Mesenchymal stem cell (in vitro differentiated cells and primary cell): ENCODE measurements at regions not wholly inside any gene's neighbourhood (a gene's known extent, or its start where the extent isn't known, plus 50 kb on each side); places are given as distances from the start of the nearest gene placed in this dataset.
"Not testable (repeated sequence)": the region's sequence is repeated elsewhere in the genome, so short reads cannot be mapped to it uniquely, and the experiment has no call there.

Source experiments
- DNase-seq: peaks from one replicate; pipeline ENCODE4 v3.0.0-alpha.2; 2013
- H2AFZ ChIP-seq: one replicate; pipeline ENCODE4 v1.6.1; 2013; ENCODE audit warnings: low read depth, mild to moderate bottlenecking, control low read depth, inconsistent platforms, low read length, moderate library complexity
- H2AK5ac ChIP-seq: 2 replicates; pipeline ENCODE4 v1.6.1; 2013; ENCODE audit warnings: low read length, moderate library complexity, mild to moderate bottlenecking, inconsistent platforms; ENCODE audit not compliant: severe bottlenecking
- H2BK120ac ChIP-seq: one replicate; pipeline ENCODE4 v1.6.1; 2013; ENCODE audit warnings: low read depth, mild to moderate bottlenecking, inconsistent platforms, low read length, moderate library complexity
- H2BK12ac ChIP-seq, 2 experiments: one replicate each; pipeline ENCODE4 v1.6.1; 2013; ENCODE audit warnings: inconsistent platforms in 2 of 2, low read length in 2 of 2, mild to moderate bottlenecking in 2 of 2, moderate library complexity in 2 of 2, control low read depth in 1 of 2
- H2BK15ac ChIP-seq: one replicate; pipeline ENCODE4 v1.6.1; 2013; ENCODE audit warnings: mild to moderate bottlenecking, low read depth, inconsistent platforms; ENCODE audit not compliant: poor library complexity, severe bottlenecking
- H2BK5ac ChIP-seq: 2 replicates; pipeline ENCODE4 v1.6.1; 2013; ENCODE audit warnings: low read depth, mild to moderate bottlenecking, low read length, control low read depth, inconsistent platforms; ENCODE audit not compliant: poor library complexity, severe bottlenecking
- H3K14ac ChIP-seq, 2 experiments: one replicate each; pipeline ENCODE4 v1.6.1; 2013; ENCODE audit warnings: inconsistent platforms in 2 of 2, low read length in 2 of 2, control low read depth in 1 of 2, mild to moderate bottlenecking in 1 of 2, moderate library complexity in 1 of 2
- H3K18ac ChIP-seq, 2 experiments: one replicate each; pipeline ENCODE4 v1.6.1; 2013; ENCODE audit warnings: inconsistent platforms in 2 of 2, low read length in 2 of 2, control low read depth in 1 of 2, low read depth in 1 of 2, mild to moderate bottlenecking in 1 of 2
- H3K23ac ChIP-seq, 2 experiments: one replicate each; pipeline ENCODE4 v1.6.1; 2013; ENCODE audit warnings: inconsistent platforms in 2 of 2, low read length in 2 of 2, mild to moderate bottlenecking in 2 of 2, moderate library complexity in 2 of 2, control low read depth in 1 of 2
- H3K27ac ChIP-seq: 2 replicates; pipeline ENCODE4 v1.5.1; 2013; ENCODE audit warnings: mild to moderate bottlenecking, moderate library complexity, low read length, control low read depth, inconsistent platforms; ENCODE audit not compliant: poor library complexity, severe bottlenecking
- H3K27me3 ChIP-seq, 2 experiments: 2 replicates each; pipeline versions ENCODE4 v1.6.1 to v1.7.0; 2013; ENCODE audit warnings: low read length in 2 of 2, mild to moderate bottlenecking in 2 of 2, moderate library complexity in 2 of 2, control low read depth in 1 of 2, inconsistent platforms in 1 of 2; ENCODE audit not compliant: control insufficient read depth in 1 of 2, insufficient read depth in 1 of 2
- H3K36me3 ChIP-seq, 2 experiments: 2 replicates each; pipeline versions ENCODE4 v1.6.1 to v1.7.0; 2013; ENCODE audit warnings: low read length in 2 of 2, control low read depth in 1 of 2, inconsistent platforms in 1 of 2, low read depth in 1 of 2, mild to moderate bottlenecking in 1 of 2; ENCODE audit not compliant: insufficient read depth in 2 of 2, control insufficient read depth in 1 of 2
- H3K4ac ChIP-seq, 2 experiments: one replicate each; pipeline ENCODE4 v1.6.1; 2013; ENCODE audit warnings: inconsistent platforms in 2 of 2, low read length in 2 of 2, mild to moderate bottlenecking in 2 of 2, moderate library complexity in 2 of 2, control low read depth in 1 of 2, low read depth in 1 of 2
- H3K4me1 ChIP-seq: 2 replicates; pipeline ENCODE4 v1.6.1; 2013; ENCODE audit warnings: low read depth, low read length, control low read depth; ENCODE audit not compliant: control insufficient read depth, insufficient read depth
- H3K4me2 ChIP-seq: 2 replicates; pipeline ENCODE4 v1.6.1; 2013; ENCODE audit warnings: low read length, mild to moderate bottlenecking, inconsistent platforms; ENCODE audit not compliant: poor library complexity, severe bottlenecking
- H3K4me3 ChIP-seq, 2 experiments: 2 replicates each; pipeline versions ENCODE4 v1.5.1 to v1.7.0; 2013; ENCODE audit warnings: low read length in 2 of 2, mild to moderate bottlenecking in 2 of 2, control low read depth in 1 of 2, low read depth in 1 of 2; ENCODE audit not compliant: insufficient read depth in 1 of 2
- H3K79me1 ChIP-seq: replicated peaks from 2 replicates; pipeline ENCODE4 v1.6.1; 2013; ENCODE audit warnings: mild to moderate bottlenecking, control low read depth, low read length, inconsistent platforms; ENCODE audit not compliant: poor library complexity, severe bottlenecking
- H3K9ac ChIP-seq: 2 replicates; pipeline ENCODE4 v1.7.0; 2013; ENCODE audit warnings: mild to moderate bottlenecking, low read length, moderate library complexity
- H3K9me3 ChIP-seq: 2 replicates; pipeline ENCODE4 v1.7.0; 2013; ENCODE audit warnings: mild to moderate bottlenecking, low read length; ENCODE audit not compliant: control insufficient read depth
- H4K8ac ChIP-seq: one replicate; pipeline ENCODE4 v1.6.1; 2013; ENCODE audit warnings: inconsistent platforms, mild to moderate bottlenecking, low read length, moderate library complexity
- H4K91ac ChIP-seq: one replicate; pipeline ENCODE4 v1.6.1; 2013; ENCODE audit warnings: mild to moderate bottlenecking, low read length, inconsistent platforms
- WGBS: methylation state at CpG from one replicate; pipeline ENCODE4 v1.1.7; 2013; ENCODE audit warnings: mixed read lengths; 5-methylcytosine and 5-hydroxymethylcytosine counted together

GRCh38 chr3:106858321-106858720, 518.9 kb upstream of the CCDC54 start:
- not testable (repeated sequence) for DNase-seq, H2AFZ ChIP-seq, H3K23ac ChIP-seq, H3K4me2 ChIP-seq, H4K91ac ChIP-seq, H2AK5ac ChIP-seq, H2BK12ac ChIP-seq, H3K9ac ChIP-seq, H3K18ac ChIP-seq, H2BK120ac ChIP-seq, H3K14ac ChIP-seq, H3K4ac ChIP-seq, H3K27me3 ChIP-seq, H2BK5ac ChIP-seq, H3K9me3 ChIP-seq, H3K27ac ChIP-seq, H2BK15ac ChIP-seq, H3K36me3 ChIP-seq, H3K4me1 ChIP-seq, H3K4me3 ChIP-seq, H4K8ac ChIP-seq, H3K79me1 ChIP-seq
- 69% methylated on average over 3 of the region's 3 CpGs for WGBS

GRCh38 chr3:106860182-106860581, 517.1 kb upstream of the CCDC54 start:
- H3K36me3 ChIP-seq = no peaks in the 10 kb centered on the region
- no peaks in the 10 kb centered on the region for H3K27me3 ChIP-seq
- no peaks in the 10 kb centered on the region for H3K4me1 ChIP-seq
- no peak overlapping the region for H3K18ac ChIP-seq
- no peak overlapping the region for H2BK120ac ChIP-seq
- H2BK15ac ChIP-seq = no peak overlapping the region
- no peak overlapping the region for H4K91ac ChIP-seq
- H2AK5ac ChIP-seq = no peak overlapping the region
- DNase-seq = peak; percentile 3
- no peak overlapping the region for H3K27ac ChIP-seq
- H3K4ac ChIP-seq = no peak overlapping the region
- H2AFZ ChIP-seq = no peak overlapping the region
- H3K14ac ChIP-seq = no peak overlapping the region
- H3K79me1 ChIP-seq = no peaks in the 10 kb centered on the region
- no peaks in the 10 kb centered on the region for H3K9me3 ChIP-seq
- H2BK5ac ChIP-seq = no peak overlapping the region
- no peak overlapping the region for H4K8ac ChIP-seq
- no peak overlapping the region for H3K9ac ChIP-seq
- no peak overlapping the region for H3K4me2 ChIP-seq
- H2BK12ac ChIP-seq = no peak overlapping the region
- H3K23ac ChIP-seq = no peak overlapping the region
- H3K4me3 ChIP-seq = no peak overlapping the region

GRCh38 chr3:106862067-106862466, 515.2 kb upstream of the CCDC54 start:
- H3K36me3 ChIP-seq = no peaks in the 10 kb centered on the region
- H2BK5ac ChIP-seq = no peak overlapping the region
- H3K18ac ChIP-seq = no peak overlapping the region
- H3K27me3 ChIP-seq = no peaks in the 10 kb centered on the region
- no peak overlapping the region for H4K8ac ChIP-seq
- H3K23ac ChIP-seq = no peak overlapping the region
- H2AFZ ChIP-seq = no peak overlapping the region
- H3K27ac ChIP-seq = peak overlapping the region; percentile 35
- peak overlapping the region; percentile 51 for H3K9ac ChIP-seq
- H3K4me1 ChIP-seq = no peaks in the 10 kb centered on the region
- H3K4me3 ChIP-seq = no peak overlapping the region
- no peak overlapping the region for H2BK15ac ChIP-seq
- H3K14ac ChIP-seq = no peak overlapping the region
- no peak overlapping the region for H2BK12ac ChIP-seq
- 74% methylated on average over 1 of the region's 3 CpGs for WGBS
- H4K91ac ChIP-seq = no peak overlapping the region
- no peak overlapping the region for H2BK120ac ChIP-seq
- no peak overlapping the region for H2AK5ac ChIP-seq
- H3K4me2 ChIP-seq = no peak overlapping the region
- H3K79me1 ChIP-seq = no peaks in the 10 kb centered on the region
- DNase-seq = no peak
- H3K9me3 ChIP-seq = no peaks in the 10 kb centered on the region
- no peak overlapping the region for H3K4ac ChIP-seq

GRCh38 chr3:106877627-106878026, 499.6 kb upstream of the CCDC54 start:
- Histone ChIP-seq H3K27ac (no peak overlapping the region), H3K36me3 (no peaks in the 10 kb centered on the region), H3K27me3 (no peaks in the 10 kb centered on the region), H2AFZ (no peak overlapping the region), H2BK15ac (no peak overlapping the region), H4K8ac (no peak overlapping the region), H2BK120ac (no peak overlapping the region), H3K4ac (no peak overlapping the region), H3K4me1 (no peaks in the 10 kb centered on the region), H3K4me2 (no peak overlapping the region), H3K23ac (no peak overlapping the region), H3K14ac (no peak overlapping the region), H3K4me3 (no peak overlapping the region), H3K18ac (no peak overlapping the region), H3K9me3 (no peaks in the 10 kb centered on the region), H3K79me1 (no peaks in the 10 kb centered on the region), H2AK5ac (no peak overlapping the region), H3K9ac (no peak overlapping the region), H2BK12ac (no peak overlapping the region), H4K91ac (no peak overlapping the region), H2BK5ac (no peak overlapping the region)
- WGBS = 82% methylated on average over 1 of the region's 1 CpG
- DNase-seq = no peak
